KG1 (cell line): ENCODE measurements at regions not wholly inside any gene's neighbourhood (a gene's known extent, or its start where the extent isn't known, plus 50 kb on each side); places are given as distances from the start of the nearest gene placed in this dataset.

Experiments used
- DNase-seq: peaks from one replicate; lab custom pipeline; 2025; lab: John Stamatoyannopoulos, UW

GRCh38 chr1:117678246-117678977, 72.6 kb downstream of the TENT5C start:
- DNase-seq = no peak

GRCh38 chr1:117679299-117679698, 73.5 kb downstream of the TENT5C start:
- no peak for DNase-seq

GRCh38 chr1:117679868-117680267, 74.0 kb downstream of the TENT5C start:
- no peak for DNase-seq

GRCh38 chr1:117680316-117681002, 74.6 kb downstream of the TENT5C start:
- no peak for DNase-seq

- DNase-seq = no peak
Observed at GRCh38 chr1:117681093-117681900, 75.4 kb downstream of the TENT5C start.

- DNase-seq = no peak
Observed at GRCh38 chr1:117681901-117682250, 76.0 kb downstream of the TENT5C start.

- DNase-seq = no peak
Observed at GRCh38 chr1:117682372-117682771, 76.5 kb downstream of the TENT5C start.

GRCh38 chr1:117683571-117684285, 77.9 kb downstream of the TENT5C start:
- DNase-seq = no peak

- DNase-seq = no peak
Observed at GRCh38 chr1:117685936-117686806, 80.3 kb downstream of the TENT5C start.

GRCh38 chr1:117686907-117687306, 81.1 kb downstream of the TENT5C start:
- DNase-seq = no peak

GRCh38 chr1:117689997-117690625, 84.3 kb downstream of the TENT5C start:
- no peak for DNase-seq

- no peak for DNase-seq
Observed at GRCh38 chr1:117691942-117692341, 86.1 kb downstream of the TENT5C start.

- no peak for DNase-seq
Observed at GRCh38 chr1:117694543-117694942, 88.7 kb downstream of the TENT5C start.

GRCh38 chr1:117695796-117696490, 90.1 kb downstream of the TENT5C start:
- no peak for DNase-seq

- DNase-seq = no peak
Observed at GRCh38 chr1:117696561-117696960, 90.7 kb downstream of the TENT5C start.

- DNase-seq = no peak
Observed at GRCh38 chr1:117697220-117697781, 91.5 kb downstream of the TENT5C start.

GRCh38 chr1:117698398-117699160, 92.7 kb downstream of the TENT5C start:
- DNase-seq = no peak

GRCh38 chr1:117699953-117700352, 94.1 kb downstream of the TENT5C start:
- no peak for DNase-seq

- no peak for DNase-seq
Observed at GRCh38 chr1:117702654-117703053, 96.8 kb downstream of the TENT5C start.
